ENCODE measurements at regions not wholly inside any gene's neighbourhood (a gene's known extent, or its start where the extent isn't known, plus 50 kb on each side); places are given as distances from the start of the nearest gene placed in this dataset.

DNA sequence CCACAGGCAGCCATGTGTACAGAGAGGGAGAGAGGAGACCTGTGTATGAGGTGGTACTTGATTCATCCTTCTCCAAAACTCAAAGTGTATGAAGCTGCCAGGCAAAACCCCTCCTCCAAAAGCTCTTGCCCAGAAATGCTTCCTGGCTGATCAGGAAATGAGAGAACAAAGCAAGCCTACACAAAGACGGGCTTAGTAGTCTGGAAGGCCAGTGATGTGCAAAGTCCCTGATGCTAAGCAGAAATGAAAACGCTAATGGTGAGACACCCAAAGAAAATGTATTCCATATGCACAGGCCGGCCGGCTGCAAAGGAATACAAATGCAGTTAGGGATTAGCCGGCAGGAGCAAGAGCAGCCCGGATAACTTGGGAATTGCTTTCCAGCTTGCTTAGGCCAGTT, 234.9 kb upstream of the CADM1 start:
- H3K27ac ChIP-seq (ENCODE audit: low read depth, low read length) = no peak overlapping the region
- no peaks in the 10 kb centered on the region for H3K36me3 Mint-ChIP-seq (ENCODE audit: low read depth)
- H3K4me3 Mint-ChIP-seq = no peak overlapping the region
- H3K27ac Mint-ChIP-seq = no peak overlapping the region
- peaks cover 3% of the 10 kb centered on the region for H3K4me1 ChIP-seq (ENCODE audit: control insufficient read depth, insufficient read depth, low read length)
- H3K4me1 Mint-ChIP-seq = peaks cover 9% of the 10 kb centered on the region
- no peaks in the 10 kb centered on the region for H3K27me3 ChIP-seq (ENCODE audit: control insufficient read depth, insufficient read depth, low read length, poor library complexity, severe bottlenecking)
- no peak overlapping the region for H3K4me3 ChIP-seq (ENCODE audit: low read length)
- no peaks in the 10 kb centered on the region for H3K9me3 Mint-ChIP-seq
- no peaks in the 10 kb centered on the region for H3K9me3 ChIP-seq (ENCODE audit: control insufficient read depth, low read length)
- 61 to 63% methylated on average over 6 of the region's 6 CpGs for WGBS, 2 experiments (ENCODE audit: insufficient coverage in 1 of 2, insufficient read length in 1 of 2)
- H3K27me3 Mint-ChIP-seq (ENCODE audit: insufficient read depth) = peaks cover 17% of the 10 kb centered on the region
- TF ChIP-seq, protein P1, sequence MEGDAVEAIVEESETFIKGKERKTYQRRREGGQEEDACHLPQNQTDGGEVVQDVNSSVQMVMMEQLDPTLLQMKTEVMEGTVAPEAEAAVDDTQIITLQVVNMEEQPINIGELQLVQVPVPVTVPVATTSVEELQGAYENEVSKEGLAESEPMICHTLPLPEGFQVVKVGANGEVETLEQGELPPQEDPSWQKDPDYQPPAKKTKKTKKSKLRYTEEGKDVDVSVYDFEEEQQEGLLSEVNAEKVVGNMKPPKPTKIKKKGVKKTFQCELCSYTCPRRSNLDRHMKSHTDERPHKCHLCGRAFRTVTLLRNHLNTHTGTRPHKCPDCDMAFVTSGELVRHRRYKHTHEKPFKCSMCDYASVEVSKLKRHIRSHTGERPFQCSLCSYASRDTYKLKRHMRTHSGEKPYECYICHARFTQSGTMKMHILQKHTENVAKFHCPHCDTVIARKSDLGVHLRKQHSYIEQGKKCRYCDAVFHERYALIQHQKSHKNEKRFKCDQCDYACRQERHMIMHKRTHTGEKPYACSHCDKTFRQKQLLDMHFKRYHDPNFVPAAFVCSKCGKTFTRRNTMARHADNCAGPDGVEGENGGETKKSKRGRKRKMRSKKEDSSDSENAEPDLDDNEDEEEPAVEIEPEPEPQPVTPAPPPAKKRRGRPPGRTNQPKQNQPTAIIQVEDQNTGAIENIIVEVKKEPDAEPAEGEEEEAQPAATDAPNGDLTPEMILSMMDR (conservative IDR thresholded peaks at IDR 0.05) = no peak
- no peaks in the 10 kb centered on the region for H3K36me3 ChIP-seq (ENCODE audit: control insufficient read depth, insufficient read depth, low read length)
- H3K9ac ChIP-seq (ENCODE audit: extremely low read depth, low read length, poor library complexity, severe bottlenecking) = no peak overlapping the region
- no peak for DNase-seq

DNA sequence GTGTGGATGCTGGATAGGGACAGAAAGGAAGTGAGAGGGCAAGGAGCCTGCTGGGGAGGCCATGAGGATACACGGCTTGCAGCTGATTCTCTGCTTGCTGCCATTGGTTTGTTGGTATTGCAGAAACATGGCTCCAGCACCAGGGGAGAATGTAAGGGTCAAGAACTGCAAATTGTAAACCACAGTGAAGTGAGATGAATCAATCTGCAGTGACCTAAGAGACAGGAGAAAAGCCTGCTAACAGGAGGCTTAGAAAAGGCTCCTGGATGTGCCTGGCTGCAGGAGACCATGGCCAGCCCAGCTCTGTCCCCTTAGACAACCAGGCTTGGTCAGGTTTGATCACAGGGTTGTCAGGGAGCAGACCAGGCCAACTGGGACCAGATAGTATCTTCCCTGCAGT, 233.7 kb upstream of the CADM1 start:
- Histone ChIP-seq H3K36me3 (ENCODE audit: control insufficient read depth, insufficient read depth, low read length) (no peaks in the 10 kb centered on the region), H3K27ac (ENCODE audit: low read depth, low read length) (no peak overlapping the region), H3K4me3 (ENCODE audit: low read length) (no peak overlapping the region), H3K9ac (ENCODE audit: extremely low read depth, low read length, poor library complexity, severe bottlenecking) (no peak overlapping the region), H3K4me1 (ENCODE audit: control insufficient read depth, insufficient read depth, low read length) (peaks cover 3% of the 10 kb centered on the region), H3K27me3 (ENCODE audit: control insufficient read depth, insufficient read depth, low read length, poor library complexity, severe bottlenecking) (no peaks in the 10 kb centered on the region), H3K9me3 (ENCODE audit: control insufficient read depth, low read length) (no peaks in the 10 kb centered on the region)
- no peak for DNase-seq
- Mint-ChIP-seq H3K36me3 (ENCODE audit: low read depth) (no peaks in the 10 kb centered on the region), H3K27ac (no peak overlapping the region), H3K4me3 (no peak overlapping the region), H3K9me3 (no peaks in the 10 kb centered on the region), H3K27me3 (ENCODE audit: insufficient read depth) (peaks cover 13% of the 10 kb centered on the region), H3K4me1 (peaks cover 9% of the 10 kb centered on the region)
- 93% methylated on average over 1 of the region's 1 CpG; no CpG with 5 or more reads in 1 of the 2 experiments for WGBS, 2 experiments (ENCODE audit: insufficient coverage in 1 of 2, insufficient read length in 1 of 2)
- TF ChIP-seq, protein P1 (conservative IDR thresholded peaks at IDR 0.05) = no peak

DNA sequence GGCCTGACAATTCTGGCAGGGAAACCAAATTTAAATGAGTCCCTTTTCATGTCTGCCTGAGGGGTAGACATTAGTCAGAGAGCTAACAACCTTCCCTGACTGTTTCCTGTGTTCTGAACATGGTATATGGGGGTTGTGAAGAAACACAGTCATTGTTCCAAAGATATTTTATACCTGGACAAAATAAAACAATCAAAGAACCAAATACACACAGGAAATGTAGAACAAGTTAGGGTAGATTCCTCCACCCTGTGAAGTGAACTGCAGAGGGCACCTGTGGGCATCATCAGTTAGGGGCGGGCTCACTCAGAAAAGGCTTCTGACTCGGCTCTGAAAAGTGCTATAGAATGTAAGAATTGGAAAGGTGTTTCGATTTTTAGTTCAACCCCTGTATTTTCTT, 231.9 kb upstream of the CADM1 start:
- no peak overlapping the region for H3K4me3 ChIP-seq (ENCODE audit: low read length)
- H3K27ac ChIP-seq (ENCODE audit: low read depth, low read length) = no peak overlapping the region
- H3K27me3 ChIP-seq (ENCODE audit: control insufficient read depth, insufficient read depth, low read length, poor library complexity, severe bottlenecking) = no peaks in the 10 kb centered on the region
- Mint-ChIP-seq H3K4me3 (no peak overlapping the region), H3K9me3 (no peaks in the 10 kb centered on the region), H3K27ac (no peak overlapping the region), H3K4me1 (peaks cover 7% of the 10 kb centered on the region), H3K36me3 (ENCODE audit: low read depth) (no peaks in the 10 kb centered on the region), H3K27me3 (ENCODE audit: insufficient read depth) (peaks cover 7% of the 10 kb centered on the region)
- no peaks in the 10 kb centered on the region for H3K36me3 ChIP-seq (ENCODE audit: control insufficient read depth, insufficient read depth, low read length)
- WGBS, 2 experiments (ENCODE audit: insufficient coverage in 1 of 2, insufficient read length in 1 of 2) = 95 to 100% methylated on average over 1 to 3 of the region's 3 CpGs
- TF ChIP-seq, protein P1 (conservative IDR thresholded peaks at IDR 0.05) = peak; percentile 24
- H3K9me3 ChIP-seq (ENCODE audit: control insufficient read depth, low read length) = no peaks in the 10 kb centered on the region
- H3K9ac ChIP-seq (ENCODE audit: extremely low read depth, low read length, poor library complexity, severe bottlenecking) = no peak overlapping the region
- no peak for DNase-seq
- H3K4me1 ChIP-seq (ENCODE audit: control insufficient read depth, insufficient read depth, low read length) = peaks cover 3% of the 10 kb centered on the region

Data from endodermal cell (in vitro differentiated cells).